Panc1 (cell line): ENCODE measurements at regions not wholly inside any gene's neighbourhood (a gene's known extent, or its start where the extent isn't known, plus 50 kb on each side); places are given as distances from the start of the nearest gene placed in this dataset.

Source experiments
- CTCF ChIP-seq: fragments of 450-650 bp; IDR thresholded peaks from 2 replicates; pipeline ENCODE4 v1.5.1; 2017; ENCODE audit warnings: mild to moderate bottlenecking
- TCF7L2 ChIP-seq: IDR thresholded peaks from 2 replicates; pipeline ENCODE4 v1.6.1; 2011; ENCODE audit warnings: mild to moderate bottlenecking, low read depth, low read length, inconsistent platforms

- TF ChIP-seq CTCF = peak; percentile 40
- TF ChIP-seq TCF7L2 = no peak
These were observed 1090.7 kb downstream of the FAT4 start for GRCh38 chr4:126405369-126405982.
